ENCODE measurements at regions not wholly inside any gene's neighbourhood (a gene's known extent, or its start where the extent isn't known, plus 50 kb on each side); places are given as distances from the start of the nearest gene placed in this dataset.
"Not testable (repeated sequence)": the region's sequence is repeated elsewhere in the genome, so short reads cannot be mapped to it uniquely, and the experiment has no call there.

- ATAC-seq (ENCODE audit: insufficient number of reproducible peaks, low FRiP score, low read depth) (no peak), DNase-seq (ENCODE audit: low spot score) (no peak)
- Histone ChIP-seq H3K4me3 (no peak overlapping the region), H3K4me1 (ENCODE audit: control insufficient read depth in 1 of 2, low read depth in 2 of 2) (no peaks in the 10 kb centered on the region), H3K27ac (no peak overlapping the region), H3K9me3 (no peaks in the 10 kb centered on the region), H3K27me3 (replicated peaks; ENCODE audit: insufficient read depth) (no peaks in the 10 kb centered on the region), H3K36me3 (no peaks in the 10 kb centered on the region)
- no peak for TF ChIP-seq CTCF (IDR thresholded peaks at IDR 0.05)
These were observed 233.7 kb upstream of the TECRL start for GRCh38 chr4:64642936-64643335.

GRCh38 chr4:64640402-64640801 lies 231.2 kb upstream of the TECRL start:
- not testable (repeated sequence) for H3K27ac ChIP-seq; H3K9me3 ChIP-seq; ATAC-seq (ENCODE audit: insufficient number of reproducible peaks, low FRiP score, low read depth); H3K4me3 ChIP-seq; H3K36me3 ChIP-seq; H3K4me1 ChIP-seq (ENCODE audit: control insufficient read depth in 1 of 2, low read depth in 2 of 2); H3K27me3 ChIP-seq (replicated peaks; ENCODE audit: insufficient read depth); DNase-seq (ENCODE audit: low spot score)

- Histone ChIP-seq H3K4me1 (ENCODE audit: control insufficient read depth in 1 of 2, low read depth in 2 of 2) (no peaks in the 10 kb centered on the region), H3K27me3 (replicated peaks; ENCODE audit: insufficient read depth) (no peaks in the 10 kb centered on the region), H3K36me3 (no peaks in the 10 kb centered on the region), H3K9me3 (no peaks in the 10 kb centered on the region), H3K27ac (no peak overlapping the region), H3K4me3 (no peak overlapping the region)
- no peak for TF ChIP-seq CTCF (IDR thresholded peaks at IDR 0.05)
- no peak for ATAC-seq (ENCODE audit: insufficient number of reproducible peaks, low FRiP score, low read depth)
- DNase-seq (ENCODE audit: low spot score): no peak
These were observed 216.2 kb upstream of the TECRL start for GRCh38 chr4:64625438-64625837.

- no peak for ATAC-seq (ENCODE audit: insufficient number of reproducible peaks, low FRiP score, low read depth)
- H3K4me1 ChIP-seq (ENCODE audit: control insufficient read depth in 1 of 2, low read depth in 2 of 2): no peaks in the 10 kb centered on the region
- no peak for TF ChIP-seq CTCF (IDR thresholded peaks at IDR 0.05)
- no peaks in the 10 kb centered on the region for H3K9me3 ChIP-seq
- no peak for DNase-seq (ENCODE audit: low spot score)
- no peaks in the 10 kb centered on the region for H3K27me3 ChIP-seq (replicated peaks; ENCODE audit: insufficient read depth)
- H3K4me3 ChIP-seq: no peak overlapping the region
- no peak overlapping the region for H3K27ac ChIP-seq
- no peaks in the 10 kb centered on the region for H3K36me3 ChIP-seq
These were observed 208.6 kb upstream of the TECRL start for GRCh38 chr4:64617800-64618199.

GRCh38 chr4:64614276-64614675 lies 205.0 kb upstream of the TECRL start:
- no peak overlapping the region for H3K27ac ChIP-seq
- H3K4me1 ChIP-seq (ENCODE audit: control insufficient read depth in 1 of 2, low read depth in 2 of 2): no peaks in the 10 kb centered on the region
- H3K9me3 ChIP-seq: no peaks in the 10 kb centered on the region
- DNase-seq (ENCODE audit: low spot score) (no peak), ATAC-seq (ENCODE audit: insufficient number of reproducible peaks, low FRiP score, low read depth) (no peak)
- H3K4me3 ChIP-seq: no peak overlapping the region
- H3K27me3 ChIP-seq (replicated peaks; ENCODE audit: insufficient read depth): no peaks in the 10 kb centered on the region
- no peak for TF ChIP-seq CTCF (IDR thresholded peaks at IDR 0.05)
- no peaks in the 10 kb centered on the region for H3K36me3 ChIP-seq

- Histone ChIP-seq H3K4me3 (no peak overlapping the region), H3K4me1 (ENCODE audit: control insufficient read depth in 1 of 2, low read depth in 2 of 2) (no peaks in the 10 kb centered on the region), H3K36me3 (no peaks in the 10 kb centered on the region), H3K27me3 (replicated peaks; ENCODE audit: insufficient read depth) (no peaks in the 10 kb centered on the region), H3K27ac (no peak overlapping the region), H3K9me3 (no peaks in the 10 kb centered on the region)
- ATAC-seq (ENCODE audit: insufficient number of reproducible peaks, low FRiP score, low read depth) (no peak), DNase-seq (ENCODE audit: low spot score) (no peak)
- TF ChIP-seq CTCF (IDR thresholded peaks at IDR 0.05): no peak
These were observed 203.8 kb upstream of the TECRL start for GRCh38 chr4:64613046-64613445.

Data from thoracic aorta (tissue), 2 donors.